ENCODE measurements at regions not wholly inside any gene's neighbourhood (a gene's known extent, or its start where the extent isn't known, plus 50 kb on each side); places are given as distances from the start of the nearest gene placed in this dataset.

GRCh38 chr2:7325186-7325585, 408.0 kb downstream of the RNF144A start:
- ATAC-seq = no peak
- CTCF ChIA-PET (ENCODE audit: low intra/inter-chr PET ratio) = no interaction called here
- no peak for FAIRE-seq

More at GRCh38 chr2:7325186-7325585, 408.0 kb downstream of the RNF144A start:
- no peaks in the 10 kb centered on the region for H3K79me2 ChIP-seq (ENCODE audit: control insufficient read depth, insufficient read depth, low read length)
- no peaks in the 10 kb centered on the region for H3K36me3 ChIP-seq (ENCODE audit: control insufficient read depth, insufficient read depth, low read length)
- no TSS peak for BruUV-seq (replicated peaks)
- peaks cover 0 to 12% of the 10 kb centered on the region in 2 experiments; a peak in 1 of 5 replicates for H3K27me3 ChIP-seq (ENCODE audit: control insufficient read depth in 2 of 2, insufficient read depth in 2 of 2, low read length in 2 of 2)
- H3K4me3 ChIP-seq = no peak overlapping the region
- POLR2A ChIA-PET = no interaction called here
- no peak for TF ChIP-seq CHCHD3 (CRISPR knock-in tag; IDR thresholded peaks at IDR 0.05)
- no peak for TF ChIP-seq PML (IDR thresholded peaks at IDR 0.05; ENCODE audit: low read length)
- no peak for TF ChIP-seq BCL6 (CRISPR knock-in tag; IDR thresholded peaks at IDR 0.05)
- no peak for TF ChIP-seq CBFA2T3 (IDR thresholded peaks at IDR 0.05)
- TF ChIP-seq XRCC5 (IDR thresholded peaks at IDR 0.05; ENCODE audit: low read depth, low read length) = no peak
- TF ChIP-seq HMG20A (CRISPR knock-in tag; conservative IDR thresholded peaks at IDR 0.05) = no peak
- TF ChIP-seq NCOR1 (IDR thresholded peaks at IDR 0.05) = no peak
- TF ChIP-seq DEAF1 (CRISPR knock-in tag; IDR thresholded peaks at IDR 0.05) = no peak
- TF ChIP-seq HDAC1 (IDR thresholded peaks at IDR 0.05) = no peak
- no peak for TF ChIP-seq CTBP1 (IDR thresholded peaks at IDR 0.05; ENCODE audit: borderline replicate concordance)
- intact Hi-C loops (cut with micrococcal nuclease) = no loop called here
- no peaks in the 10 kb centered on the region for H3K4me1 ChIP-seq (replicated peaks in 1 of 2; ENCODE audit: control insufficient read depth in 2 of 2, insufficient read depth in 2 of 2, low read length in 2 of 2)
- H3K27ac ChIP-seq (ENCODE audit: extremely low read depth, low read depth, low read length) = no peak overlapping the region
- no peak for DNase-seq (ENCODE audit: extremely low read depth in 1 of 4, low spot score in 3 of 4)
- no peaks in the 10 kb centered on the region for H3K9me1 ChIP-seq (ENCODE audit: control insufficient read depth, insufficient read depth, low read length)
- no peaks in the 10 kb centered on the region for H3K9me3 ChIP-seq (replicated peaks; ENCODE audit: control insufficient read depth, insufficient read depth, low read depth, low read length)
- WGBS (ENCODE audit: insufficient coverage, low coverage, missing lambda C conversion rate) = 2% methylated on average over 4 of the region's 4 CpGs
- no peaks in the 10 kb centered on the region for H4K20me1 ChIP-seq (replicated peaks; ENCODE audit: control insufficient read depth, insufficient read depth, low read length)
- H2AFZ ChIP-seq (ENCODE audit: low read depth, low read length) = no peak overlapping the region
- no peak overlapping the region for H3K9ac ChIP-seq (ENCODE audit: insufficient read depth in 1 of 2, low read depth in 2 of 2, low read length in 2 of 2)
- H3K4me2 ChIP-seq (ENCODE audit: insufficient read depth, low read length) = no peak overlapping the region
- in situ Hi-C loops (cut with MboI) = no loop called here

Data from K562 (cell line).